Activated CD4-positive, alpha-beta T cell treated with anti-CD3 and anti-CD28 coated beads, Interleukin-2, amount 50 U/mL, for 24 hours (primary cell): ENCODE measurements at regions not wholly inside any gene's neighbourhood (a gene's known extent, or its start where the extent isn't known, plus 50 kb on each side); places are given as distances from the start of the nearest gene placed in this dataset.

Experiments used
- DNase-seq, 2 donors: peaks; one replicate each; pipeline ENCODE4 v3.0.0-alpha.2; 2020; ENCODE audit warnings: low read depth in 1 of 2, low spot score in 1 of 2

- DNase-seq: no peak
Observed at GRCh38 chr6:28585335-28585734, 59.7 kb downstream of the GPX5 start.

- no peak for DNase-seq
Observed at GRCh38 chr6:28586324-28586723, 60.6 kb downstream of the GPX5 start.

DNA sequence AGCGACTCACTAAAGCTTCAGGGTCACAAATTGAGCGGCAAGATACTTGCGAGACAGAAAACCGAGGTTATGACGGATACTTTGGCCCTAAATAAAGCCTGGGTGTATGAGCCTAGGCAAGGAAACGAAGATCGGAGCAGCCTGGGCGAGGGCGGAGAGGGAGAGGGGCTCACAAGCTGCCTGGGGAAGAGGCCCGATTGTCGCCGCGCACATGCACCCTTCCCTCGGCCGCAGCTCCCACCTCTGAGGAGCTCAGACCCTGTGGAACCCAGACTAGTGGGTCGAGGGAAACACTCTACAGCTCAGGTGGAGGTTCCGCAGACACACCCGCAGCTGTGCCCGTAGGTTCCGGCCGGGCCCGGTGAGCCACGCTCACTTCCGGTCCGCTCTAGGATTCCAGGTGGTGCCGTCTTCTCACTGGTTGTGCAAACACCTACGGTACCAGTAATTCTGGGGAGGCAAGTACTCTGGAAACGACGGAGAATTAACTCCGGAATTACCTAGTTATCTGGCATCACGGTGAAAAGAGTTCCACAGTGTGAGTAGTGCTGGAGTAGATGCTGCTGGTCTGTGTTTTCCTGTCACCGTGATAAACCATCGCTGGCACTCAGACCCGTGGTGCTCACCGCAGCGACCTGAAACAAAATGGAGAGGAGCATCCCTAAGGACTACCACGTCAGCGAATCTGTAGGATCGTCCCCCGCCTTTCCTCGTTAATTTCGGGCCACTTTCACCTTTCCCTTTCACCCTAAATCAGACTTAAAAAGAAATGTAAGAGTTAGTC lies 61.5 kb downstream of the GPX5 start:
- DNase-seq: peak; percentile 41 to 68

DNA sequence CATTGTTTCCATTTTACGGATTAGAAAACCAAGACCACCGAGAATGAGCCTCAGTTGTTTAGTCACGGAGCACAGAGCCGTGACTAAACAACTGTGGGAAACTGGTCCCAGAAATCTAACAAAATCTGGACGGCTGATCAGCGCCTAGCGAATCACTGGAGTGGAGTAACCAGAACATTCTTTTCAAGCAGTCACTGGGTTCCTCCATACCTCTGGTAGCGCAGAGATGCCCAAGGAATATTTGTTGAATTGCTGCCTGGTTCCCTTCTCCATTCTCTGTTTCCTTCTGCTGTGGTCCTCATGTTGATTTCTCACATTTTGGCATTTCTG lies 62.0 kb downstream of the GPX5 start:
- DNase-seq: no peak

DNA sequence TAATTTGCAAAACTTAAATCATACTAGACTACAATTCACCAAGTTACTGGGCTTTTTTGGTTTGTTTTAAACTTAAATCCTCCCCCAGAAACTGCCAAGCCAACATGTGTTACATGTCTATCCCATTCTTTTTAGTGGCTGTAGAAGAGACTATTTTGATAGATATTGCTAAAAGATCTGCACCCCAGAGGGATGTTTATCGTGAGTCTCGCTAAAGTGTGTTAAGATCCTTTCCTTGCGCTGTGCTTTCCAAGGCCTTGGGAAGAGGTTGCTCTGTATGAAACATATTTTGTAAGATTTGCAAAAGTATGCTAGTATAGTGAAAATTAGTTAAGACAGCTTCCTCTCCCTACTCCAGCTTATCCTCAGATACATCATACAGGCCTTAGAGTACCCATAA lies 63.0 kb downstream of the GPX5 start:
- DNase-seq: no peak

DNA sequence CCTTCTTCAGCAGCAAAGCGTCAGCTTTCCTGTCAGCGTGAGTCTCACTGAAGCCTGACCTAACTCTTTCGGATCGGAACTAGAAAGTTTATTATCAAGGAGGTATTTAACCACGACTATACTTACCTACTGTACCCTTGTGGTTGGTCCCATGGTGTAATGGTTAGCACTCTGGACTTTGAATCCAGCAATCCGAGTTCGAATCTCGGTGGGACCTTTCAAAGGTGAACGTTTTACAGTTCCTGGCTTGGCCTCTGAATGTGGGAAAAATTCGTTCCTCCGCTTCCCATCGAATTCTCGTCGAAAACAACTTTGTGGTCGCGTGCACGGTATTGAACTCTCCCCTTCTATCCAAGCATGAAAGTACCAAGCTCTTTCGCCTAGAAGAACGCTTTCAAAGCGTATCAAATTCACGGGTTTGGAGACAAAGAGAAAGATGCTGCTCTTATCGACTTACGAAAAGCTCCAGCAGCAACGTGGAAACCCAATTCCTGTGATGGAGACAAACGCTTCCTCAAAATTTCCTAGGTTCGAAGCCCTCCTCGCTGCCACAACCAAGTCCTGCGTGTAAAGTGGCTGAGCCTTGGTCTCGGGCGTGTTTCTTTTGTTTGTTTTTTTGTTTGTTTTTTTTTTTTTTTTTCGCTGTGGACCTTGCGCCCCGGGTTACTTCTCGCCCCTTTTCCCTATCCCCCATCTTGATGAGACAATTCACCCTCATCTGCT lies 63.7 kb downstream of the GPX5 start:
- peak in 1 of 2 donors; percentile 58 for DNase-seq

GRCh38 chr6:28589957-28590349 lies 64.3 kb downstream of the GPX5 start:
- no peak for DNase-seq

DNA sequence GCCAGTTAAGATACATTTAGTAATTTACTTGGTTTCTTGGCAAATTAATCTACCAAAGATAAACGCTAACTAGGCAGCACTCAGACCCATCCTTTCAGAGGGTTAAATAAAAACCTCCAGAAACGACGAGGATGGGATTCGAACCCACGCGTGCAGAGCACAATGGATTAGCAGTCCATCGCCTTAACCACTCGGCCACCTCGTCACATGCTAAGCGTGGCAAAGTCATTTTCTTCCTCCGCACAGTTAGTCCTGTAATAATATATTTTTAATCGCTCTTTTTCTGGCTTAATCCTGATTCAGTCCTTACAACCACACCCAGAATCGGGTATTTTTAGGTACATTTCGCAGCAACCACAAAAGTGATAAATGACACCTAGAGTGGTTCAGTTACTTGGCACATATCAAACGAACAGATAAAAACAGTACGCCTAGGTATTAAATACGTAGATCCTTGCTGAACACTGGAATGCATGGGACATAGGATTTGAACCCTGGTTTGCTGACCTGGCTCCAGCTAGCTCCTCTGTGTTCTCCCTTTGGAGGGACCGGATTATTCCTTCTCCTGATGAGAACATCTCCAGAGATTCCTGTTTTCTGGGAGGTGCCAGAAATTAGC lies 71.6 kb downstream of the GPX5 start:
- DNase-seq: peak in 1 of 2 donors; percentile 32

- DNase-seq: no peak
Observed at GRCh38 chr6:28597924-28598722, 72.4 kb downstream of the GPX5 start.

DNA sequence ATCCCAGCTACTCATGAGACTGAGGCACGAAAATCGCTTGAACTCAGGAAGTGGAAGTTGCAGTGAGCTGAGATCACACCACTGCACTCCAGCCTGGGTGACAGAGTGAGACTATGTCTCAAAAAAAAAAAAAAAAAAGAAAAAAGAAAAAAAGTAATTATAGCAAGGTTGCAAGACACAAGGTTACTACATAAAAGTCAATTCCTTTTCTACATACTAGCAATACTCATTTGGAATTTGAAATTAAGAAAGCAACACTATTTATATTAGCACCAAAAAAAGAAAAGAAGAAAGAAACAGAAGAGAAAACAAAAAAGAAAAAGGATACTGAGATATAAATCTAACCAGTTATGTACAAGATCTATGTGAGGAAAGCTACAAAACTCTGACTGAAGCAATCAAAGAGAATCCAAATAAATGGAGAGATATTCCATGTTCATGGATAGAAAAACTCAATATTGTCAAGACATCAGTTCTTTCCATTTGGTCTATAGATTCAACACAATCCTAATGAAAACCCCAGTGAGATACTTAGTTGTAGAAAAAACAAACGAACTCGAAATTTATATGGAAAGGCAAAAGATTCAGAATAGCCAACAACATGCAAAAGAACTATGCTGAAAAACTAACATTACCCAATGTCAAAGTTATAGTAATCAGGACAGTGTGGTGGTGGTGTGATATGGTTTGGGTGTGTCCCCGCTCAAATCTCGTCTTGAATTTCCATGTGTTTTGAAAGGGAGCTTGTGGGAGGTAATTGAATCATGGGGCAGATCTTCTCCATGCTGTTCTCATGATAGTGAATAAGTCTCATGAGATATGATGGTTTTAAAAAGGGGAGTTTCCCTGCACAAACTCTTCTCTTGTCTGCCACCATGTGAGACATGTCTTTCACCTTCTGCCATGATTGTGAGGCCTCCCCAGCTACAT lies 73.3 kb downstream of the GPX5 start:
- no peak for DNase-seq

GRCh38 chr6:28600245-28600644 lies 74.6 kb downstream of the GPX5 start:
- DNase-seq: no peak

DNA sequence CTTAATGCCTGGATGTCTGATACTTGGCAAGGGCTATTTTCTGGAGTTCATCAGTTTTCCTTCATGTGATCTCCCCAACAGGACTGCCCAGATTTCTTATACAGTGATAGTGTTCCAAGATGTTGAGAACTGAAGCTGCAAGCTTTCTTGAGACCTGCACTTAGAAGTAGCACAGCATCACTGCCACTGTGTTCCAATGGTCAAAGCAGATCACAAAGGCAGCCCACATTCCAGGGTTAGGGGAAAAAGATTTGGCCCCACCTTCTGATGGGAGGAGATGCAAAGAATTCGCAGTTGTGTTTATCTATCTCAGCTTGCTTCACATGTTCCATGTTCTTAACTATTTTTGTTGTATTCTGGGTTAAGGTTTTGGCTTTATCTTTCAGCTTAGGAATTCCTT lies 78.2 kb downstream of the GPX5 start:
- no peak for DNase-seq

DNA sequence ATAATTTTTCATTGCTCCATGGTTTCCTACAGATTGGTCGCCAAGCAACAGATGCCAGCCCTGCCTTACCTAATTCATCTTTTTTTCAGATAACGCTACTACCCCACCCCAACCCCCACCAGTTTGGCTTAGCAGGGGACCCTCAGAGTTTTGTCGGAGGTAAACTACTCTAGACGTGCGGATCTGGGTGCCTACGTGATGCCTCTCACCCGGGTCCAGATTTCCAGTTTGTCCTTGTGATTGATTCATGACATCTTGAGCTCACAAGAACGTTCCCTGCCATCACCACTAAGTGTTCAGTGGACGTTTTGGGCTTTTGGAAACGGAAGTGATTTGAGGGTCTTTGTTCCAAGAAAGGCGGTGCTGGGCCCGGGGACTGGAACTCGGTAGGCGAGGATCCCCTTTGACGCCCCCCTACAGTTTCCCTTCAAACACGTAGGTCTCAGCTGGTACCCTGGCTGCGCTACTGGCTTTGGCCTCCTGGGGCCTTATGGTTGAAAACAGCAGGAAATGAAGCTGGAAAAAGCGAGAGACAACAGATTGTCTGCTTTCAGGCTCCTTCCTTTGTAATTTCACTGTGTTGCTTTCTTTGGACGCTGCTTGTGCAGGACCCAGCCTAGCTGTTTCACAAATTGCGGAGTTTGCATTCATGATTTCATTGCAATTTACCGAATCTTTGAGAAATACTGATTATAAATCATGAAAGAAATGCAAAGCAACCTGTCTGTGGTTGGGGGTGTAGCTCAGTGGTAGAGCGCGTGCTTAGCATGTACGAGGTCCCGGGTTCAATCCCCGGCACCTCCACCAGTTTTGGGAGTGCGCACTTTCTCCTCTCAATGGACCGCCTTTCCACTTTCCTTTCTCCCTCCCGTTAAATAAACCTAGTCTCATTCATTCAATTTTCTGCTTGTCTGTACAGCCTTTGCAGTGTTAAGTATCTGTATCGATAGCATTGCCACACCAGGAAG lies 81.0 kb downstream of the GPX5 start:
- peak in 1 of 2 donors; percentile 40 for DNase-seq

DNA sequence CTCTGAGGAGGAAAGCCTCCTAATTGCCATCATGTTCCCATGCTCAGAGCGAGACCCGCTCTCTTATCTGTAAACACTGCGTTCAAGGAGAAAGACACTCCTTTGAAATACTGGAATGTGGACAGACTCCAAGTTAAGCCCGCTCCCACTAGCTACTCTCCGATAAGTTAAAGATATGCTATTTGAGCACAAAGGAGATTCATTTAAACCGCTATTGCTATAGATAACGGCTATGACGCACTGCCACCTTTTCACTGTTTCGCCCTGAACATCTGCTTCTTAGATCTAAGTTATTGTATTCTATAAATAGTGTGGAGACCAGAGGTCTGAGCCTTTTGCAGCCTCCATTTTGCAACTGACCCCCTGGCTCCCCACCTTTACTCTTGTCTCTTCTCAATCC lies 82.3 kb downstream of the GPX5 start:
- no peak for DNase-seq

- DNase-seq: no peak
Observed at GRCh38 chr6:28609672-28610071, 84.0 kb downstream of the GPX5 start.

GRCh38 chr6:28615616-28615954 lies 89.9 kb downstream of the GPX5 start:
- DNase-seq: no peak

- DNase-seq: no peak
Observed at GRCh38 chr6:28615955-28616747, 90.5 kb downstream of the GPX5 start.

- DNase-seq: no peak
Observed at GRCh38 chr6:28618898-28619555, 93.3 kb downstream of the GPX5 start.
